ENCODE measurements at regions not wholly inside any gene's neighbourhood (a gene's known extent, or its start where the extent isn't known, plus 50 kb on each side); places are given as distances from the start of the nearest gene placed in this dataset.
A peak's percentile ranks its signal among the peaks of the same experiment; 100 is the strongest.

DNA sequence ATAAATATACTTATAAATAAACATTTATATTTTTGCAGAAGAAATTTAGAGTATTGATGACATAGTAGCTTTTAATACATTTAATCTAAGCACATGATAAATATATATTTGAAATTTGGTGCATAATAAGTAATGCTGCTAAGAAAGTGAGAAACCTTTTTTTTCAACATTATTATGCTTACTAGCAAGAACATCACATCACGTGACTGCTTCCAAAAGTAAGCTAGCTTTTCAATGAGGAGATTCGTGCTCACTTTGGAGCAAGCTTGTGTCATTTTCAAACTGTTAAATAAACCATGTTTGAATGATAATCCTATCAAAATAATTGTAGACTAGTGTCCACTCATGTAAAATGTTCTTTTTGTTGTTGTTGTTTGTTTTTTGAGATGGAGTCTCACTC is 109.0 kb upstream of the SLC4A7 start:
- H3K36me3 ChIP-seq (ENCODE audit: control insufficient read depth, low read length): no peaks in the 10 kb centered on the region
- no peaks in the 10 kb centered on the region for H3F3A ChIP-seq (ENCODE audit: control insufficient read depth, insufficient read depth)
- H3K79me2 ChIP-seq (ENCODE audit: control insufficient read depth, low read length): no peaks in the 10 kb centered on the region
- H3K9me2 ChIP-seq (replicated peaks; ENCODE audit: control insufficient read depth, low read length): no peaks in the 10 kb centered on the region
- H3K27ac ChIP-seq (ENCODE audit: low read depth, low read length): no peak overlapping the region
- H3K4me1 ChIP-seq (ENCODE audit: control insufficient read depth, low read length): peaks cover 29% of the 10 kb centered on the region
- TF ChIP-seq EZH2phosphoT487 (IDR thresholded peaks at IDR 0.05; ENCODE audit: borderline replicate concordance, low read length) (no peak), CTCF (IDR thresholded peaks at IDR 0.05; ENCODE audit: low read depth, low read length, poor library complexity, severe bottlenecking) (no peak)
- no peaks in the 10 kb centered on the region for H4K20me1 ChIP-seq (ENCODE audit: control insufficient read depth, insufficient read depth, low read depth, low read length)
- no peak overlapping the region for H3K4me3 ChIP-seq (ENCODE audit: low read length)
- no peak overlapping the region for H3K4me2 ChIP-seq (ENCODE audit: low read length)
- H3K9me3 ChIP-seq (ENCODE audit: control insufficient read depth, insufficient read depth, low read length): no peaks in the 10 kb centered on the region
- no peaks in the 10 kb centered on the region for H3K27me3 ChIP-seq (ENCODE audit: control insufficient read depth, low read length)

- Histone ChIP-seq H3K4me2 (ENCODE audit: low read length) (peak overlapping the region; percentile 34), H3K9me3 (ENCODE audit: control insufficient read depth, insufficient read depth, low read length) (no peaks in the 10 kb centered on the region), H3K27ac (ENCODE audit: low read depth, low read length) (no peak overlapping the region), H3K36me3 (ENCODE audit: control insufficient read depth, low read length) (no peaks in the 10 kb centered on the region), H3K27me3 (ENCODE audit: control insufficient read depth, low read length) (no peaks in the 10 kb centered on the region), H3K4me3 (ENCODE audit: low read length) (no peak overlapping the region), H4K20me1 (ENCODE audit: control insufficient read depth, insufficient read depth, low read depth, low read length) (no peaks in the 10 kb centered on the region), H3K79me2 (ENCODE audit: control insufficient read depth, low read length) (no peaks in the 10 kb centered on the region), H3K9me2 (replicated peaks; ENCODE audit: control insufficient read depth, low read length) (no peaks in the 10 kb centered on the region), H3K4me1 (ENCODE audit: control insufficient read depth, low read length) (peaks cover 29% of the 10 kb centered on the region), H3F3A (ENCODE audit: control insufficient read depth, insufficient read depth) (no peaks in the 10 kb centered on the region)
- TF ChIP-seq CTCF (IDR thresholded peaks at IDR 0.05; ENCODE audit: low read depth, low read length, poor library complexity, severe bottlenecking): no peak
- TF ChIP-seq EZH2phosphoT487 (IDR thresholded peaks at IDR 0.05; ENCODE audit: borderline replicate concordance, low read length): no peak
Observed at GRCh38 chr3:27591312-27592210, 107.4 kb upstream of the SLC4A7 start.

GRCh38 chr3:27590437-27591298 is 106.5 kb upstream of the SLC4A7 start:
- no peaks in the 10 kb centered on the region for H3K36me3 ChIP-seq (ENCODE audit: control insufficient read depth, low read length)
- H3K9me3 ChIP-seq (ENCODE audit: control insufficient read depth, insufficient read depth, low read length): no peaks in the 10 kb centered on the region
- no peaks in the 10 kb centered on the region for H3K27me3 ChIP-seq (ENCODE audit: control insufficient read depth, low read length)
- no peaks in the 10 kb centered on the region for H4K20me1 ChIP-seq (ENCODE audit: control insufficient read depth, insufficient read depth, low read depth, low read length)
- no peak overlapping the region for H3K4me2 ChIP-seq (ENCODE audit: low read length)
- no peaks in the 10 kb centered on the region for H3F3A ChIP-seq (ENCODE audit: control insufficient read depth, insufficient read depth)
- H3K9me2 ChIP-seq (replicated peaks; ENCODE audit: control insufficient read depth, low read length): no peaks in the 10 kb centered on the region
- H3K79me2 ChIP-seq (ENCODE audit: control insufficient read depth, low read length): no peaks in the 10 kb centered on the region
- peaks cover 24% of the 10 kb centered on the region for H3K4me1 ChIP-seq (ENCODE audit: control insufficient read depth, low read length)
- no peak overlapping the region for H3K27ac ChIP-seq (ENCODE audit: low read depth, low read length)
- H3K4me3 ChIP-seq (ENCODE audit: low read length): no peak overlapping the region
- no peak for TF ChIP-seq EZH2phosphoT487 (IDR thresholded peaks at IDR 0.05; ENCODE audit: borderline replicate concordance, low read length)
- no peak for TF ChIP-seq CTCF (IDR thresholded peaks at IDR 0.05; ENCODE audit: low read depth, low read length, poor library complexity, severe bottlenecking)
